GM04504 (cell line): ENCODE measurements at regions not wholly inside any gene's neighbourhood (a gene's known extent, or its start where the extent isn't known, plus 50 kb on each side); places are given as distances from the start of the nearest gene placed in this dataset.

Source experiments
- DNase-seq: peaks from one replicate; pipeline ENCODE4 v3.0.0-alpha.2; 2012; ENCODE audit warnings: low read depth

DNA sequence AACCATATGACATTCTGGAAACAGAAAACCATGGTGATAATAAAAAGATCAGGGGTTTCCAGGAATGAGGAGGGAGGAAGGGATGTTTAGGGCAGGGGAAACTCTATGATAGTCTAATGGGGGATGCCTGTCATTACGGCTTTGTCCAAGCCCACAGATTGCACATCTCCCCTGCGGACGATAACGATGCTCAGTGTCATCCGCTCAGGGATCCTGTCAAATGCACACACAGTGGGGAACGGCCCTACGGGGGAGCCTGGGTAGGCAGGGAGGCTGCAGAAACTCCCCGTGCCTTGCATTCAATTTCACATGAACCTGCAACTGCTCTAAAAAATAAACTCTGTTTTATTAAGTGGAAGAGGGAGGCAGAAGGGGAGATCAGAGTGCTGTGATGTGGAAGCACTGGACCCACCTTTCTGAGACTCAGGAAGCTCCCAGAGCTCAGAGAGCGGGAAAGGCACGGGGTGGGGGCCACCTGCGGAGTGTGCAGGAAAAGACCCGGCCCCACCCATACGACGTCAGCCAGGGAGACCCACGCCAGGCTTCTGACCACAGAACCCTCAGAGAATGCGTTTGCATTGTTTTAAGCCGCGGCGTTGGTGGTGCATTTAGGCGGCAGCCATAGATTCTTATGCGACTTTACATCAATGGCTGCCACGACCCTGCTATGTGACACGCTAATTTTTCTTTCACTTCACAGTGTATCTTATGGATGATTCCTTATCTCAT is 543.5 kb downstream of the BRD1 start:
- DNase-seq, result no peak

DNA sequence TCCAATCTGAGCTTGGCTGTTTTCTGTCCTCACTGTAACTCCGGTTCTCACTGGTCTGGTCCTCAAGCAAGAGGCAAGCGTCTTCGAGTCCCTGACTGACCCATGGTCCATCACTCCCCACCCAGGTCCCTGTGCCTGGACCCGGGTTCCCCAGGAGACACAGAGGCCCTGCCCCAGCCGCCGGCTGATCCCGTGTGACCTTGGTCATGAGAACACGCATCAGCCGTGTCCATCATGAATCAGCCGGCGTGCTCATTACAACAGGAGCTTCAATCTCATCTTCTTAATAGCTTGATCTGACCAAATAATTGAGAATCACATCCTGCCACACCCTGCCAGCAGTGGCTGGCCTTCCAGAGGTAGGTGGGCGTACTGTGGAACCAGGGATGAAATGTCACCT is 545.1 kb downstream of the BRD1 start:
- DNase-seq, result no peak

GRCh38 chr22:49281467-49282340 is 546.0 kb downstream of the BRD1 start:
- no peak for DNase-seq

DNA sequence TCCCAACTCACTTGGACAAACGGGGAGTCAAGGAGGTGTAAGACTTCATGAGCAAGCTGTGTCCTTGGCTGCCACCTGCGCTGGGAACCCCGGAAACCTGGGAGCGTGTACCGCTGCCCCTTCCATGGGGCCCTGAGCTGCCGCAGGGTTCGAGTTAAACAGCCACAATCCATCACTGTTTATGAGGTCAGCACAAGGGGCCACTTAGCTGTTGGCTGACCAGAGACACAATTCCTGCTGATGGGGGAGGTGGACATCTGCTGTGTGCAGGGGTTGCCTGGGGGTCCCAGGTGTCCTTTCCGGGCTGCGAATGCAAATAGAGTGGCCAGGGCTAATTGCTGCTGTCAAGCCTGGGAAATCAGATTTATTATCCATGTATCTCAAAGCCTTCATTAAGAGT is 549.3 kb downstream of the BRD1 start:
- DNase-seq, result no peak

GRCh38 chr22:49276567-49276966 is 551.1 kb downstream of the BRD1 start:
- no peak for DNase-seq

GRCh38 chr22:49274754-49275380 is 552.8 kb downstream of the BRD1 start:
- no peak for DNase-seq

- DNase-seq, result no peak
These were observed 555.0 kb downstream of the BRD1 start for GRCh38 chr22:49272546-49273125.

DNA sequence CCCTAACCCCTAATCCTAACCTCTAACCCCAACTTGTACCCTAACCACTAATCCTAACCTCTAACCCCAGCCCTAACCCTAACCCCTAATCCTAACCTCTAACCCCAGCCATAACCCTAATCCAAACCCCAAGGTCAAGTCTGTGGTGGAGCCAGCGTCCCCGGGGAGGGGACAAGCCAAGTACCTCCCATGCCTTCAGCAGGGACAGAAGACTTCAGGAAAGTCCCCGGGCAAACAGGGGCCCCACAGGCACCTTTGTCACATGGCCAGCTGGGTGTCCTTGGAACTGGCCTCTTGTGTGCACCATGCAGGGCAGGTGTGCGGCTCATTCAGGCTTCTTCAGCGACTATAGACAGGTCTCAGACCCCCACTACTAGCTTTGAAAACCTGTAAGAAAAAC is 555.8 kb downstream of the BRD1 start:
- DNase-seq, result no peak

DNA sequence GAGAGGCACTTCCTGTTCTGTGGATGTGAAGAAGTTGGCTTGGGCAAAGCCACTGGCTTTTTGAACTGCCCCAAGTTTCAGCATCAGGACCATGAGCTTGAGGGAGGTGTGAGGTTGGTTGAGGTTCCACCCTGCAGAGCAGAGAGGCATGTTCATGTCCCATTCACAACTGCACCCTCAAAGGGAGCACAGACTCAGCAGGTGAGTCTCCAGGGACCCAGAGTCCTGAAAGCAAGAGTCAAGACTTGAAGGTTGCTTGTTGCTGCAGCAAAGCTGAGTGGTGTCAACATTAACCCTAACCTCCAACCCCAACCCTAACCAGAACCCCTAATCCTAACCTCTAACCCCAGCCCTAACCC is 556.3 kb downstream of the BRD1 start:
- no peak for DNase-seq

DNA sequence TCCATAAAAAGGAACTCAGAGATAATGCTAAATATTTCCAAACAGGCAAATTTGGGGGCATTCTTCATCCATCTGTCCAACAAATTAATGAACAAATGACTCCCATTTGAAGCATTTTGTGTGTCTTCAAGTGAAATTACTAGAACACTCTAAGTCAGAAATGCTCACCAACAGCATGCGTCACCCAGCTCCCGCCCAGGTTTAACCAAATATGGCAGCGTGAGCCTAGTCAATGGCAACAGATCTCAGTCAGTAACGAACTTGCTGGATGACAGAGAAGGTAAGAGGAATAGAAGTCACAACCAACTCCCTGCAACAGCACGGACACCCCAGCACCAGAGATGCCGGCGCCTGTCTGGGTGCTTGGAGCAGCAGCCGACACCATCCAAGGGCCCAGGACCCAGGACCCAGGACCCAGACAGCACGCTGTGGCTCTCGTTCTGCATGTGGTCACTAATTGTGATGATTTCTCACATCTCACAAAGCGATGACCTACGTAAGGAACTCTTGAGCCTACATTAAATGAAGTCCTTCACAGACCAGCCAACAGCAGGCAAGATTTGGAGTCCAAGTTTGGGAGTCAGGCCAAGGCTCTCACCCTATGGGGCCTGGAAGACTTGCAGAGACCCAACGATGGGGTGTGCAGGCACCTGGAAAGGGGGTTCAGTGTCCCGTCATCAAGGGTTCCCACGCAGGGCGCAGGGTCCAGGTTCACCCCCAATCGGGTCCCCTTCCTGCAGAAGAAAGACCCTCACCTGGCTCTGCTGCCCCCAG is 556.9 kb downstream of the BRD1 start:
- DNase-seq, result no peak

GRCh38 chr22:49269928-49270327 is 557.7 kb downstream of the BRD1 start:
- DNase-seq, result no peak

GRCh38 chr22:49269371-49269770 is 558.3 kb downstream of the BRD1 start:
- DNase-seq, result no peak

- DNase-seq, result no peak
These were observed 558.7 kb downstream of the BRD1 start for GRCh38 chr22:49268924-49269323.

GRCh38 chr22:49267996-49268395 is 559.7 kb downstream of the BRD1 start:
- no peak for DNase-seq

- DNase-seq, result no peak
These were observed 560.8 kb downstream of the BRD1 start for GRCh38 chr22:49266561-49267519.

GRCh38 chr22:49264696-49265095 is 563.0 kb downstream of the BRD1 start:
- no peak for DNase-seq

DNA sequence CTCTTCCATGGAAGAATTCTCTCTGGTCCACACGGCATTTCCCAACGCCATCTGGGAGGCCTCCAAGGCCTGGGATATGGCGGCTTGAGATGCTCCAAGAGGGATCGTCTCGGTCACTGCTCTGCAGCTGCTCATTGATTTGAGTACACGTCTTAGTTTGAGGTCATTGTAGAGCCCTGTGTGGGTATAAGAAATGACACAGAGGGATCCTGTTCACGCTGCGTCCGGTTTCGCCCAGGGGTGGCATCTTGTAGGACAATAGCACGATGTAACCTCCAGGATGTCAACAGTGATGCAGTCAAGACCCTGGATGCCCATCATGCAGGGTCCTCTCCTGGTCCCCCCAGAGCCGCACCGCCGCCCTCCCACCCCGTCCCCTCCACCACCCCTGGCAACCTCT is 564.6 kb downstream of the BRD1 start:
- no peak for DNase-seq

GRCh38 chr22:49262167-49262566 is 565.5 kb downstream of the BRD1 start:
- DNase-seq, result no peak

DNA sequence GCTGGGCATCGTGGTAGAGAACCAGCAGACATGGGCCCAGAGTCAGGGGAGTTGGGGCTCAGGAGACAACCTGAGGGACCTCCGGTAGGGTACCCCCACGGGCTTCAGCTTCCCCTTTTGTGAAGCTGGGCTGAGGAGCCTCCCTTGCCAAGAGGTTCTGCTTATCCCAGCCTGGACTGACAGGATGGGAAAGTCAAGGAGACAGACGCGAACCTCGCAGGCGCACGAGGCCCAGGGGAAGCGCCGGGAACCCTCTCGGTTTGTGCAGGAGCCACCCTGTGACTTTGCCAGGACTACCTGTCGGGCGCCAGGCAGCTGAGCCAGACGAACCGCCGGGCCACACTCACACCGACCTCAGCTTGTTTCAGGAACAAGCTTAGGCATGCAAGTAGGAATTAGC is 566.1 kb downstream of the BRD1 start:
- no peak for DNase-seq

DNA sequence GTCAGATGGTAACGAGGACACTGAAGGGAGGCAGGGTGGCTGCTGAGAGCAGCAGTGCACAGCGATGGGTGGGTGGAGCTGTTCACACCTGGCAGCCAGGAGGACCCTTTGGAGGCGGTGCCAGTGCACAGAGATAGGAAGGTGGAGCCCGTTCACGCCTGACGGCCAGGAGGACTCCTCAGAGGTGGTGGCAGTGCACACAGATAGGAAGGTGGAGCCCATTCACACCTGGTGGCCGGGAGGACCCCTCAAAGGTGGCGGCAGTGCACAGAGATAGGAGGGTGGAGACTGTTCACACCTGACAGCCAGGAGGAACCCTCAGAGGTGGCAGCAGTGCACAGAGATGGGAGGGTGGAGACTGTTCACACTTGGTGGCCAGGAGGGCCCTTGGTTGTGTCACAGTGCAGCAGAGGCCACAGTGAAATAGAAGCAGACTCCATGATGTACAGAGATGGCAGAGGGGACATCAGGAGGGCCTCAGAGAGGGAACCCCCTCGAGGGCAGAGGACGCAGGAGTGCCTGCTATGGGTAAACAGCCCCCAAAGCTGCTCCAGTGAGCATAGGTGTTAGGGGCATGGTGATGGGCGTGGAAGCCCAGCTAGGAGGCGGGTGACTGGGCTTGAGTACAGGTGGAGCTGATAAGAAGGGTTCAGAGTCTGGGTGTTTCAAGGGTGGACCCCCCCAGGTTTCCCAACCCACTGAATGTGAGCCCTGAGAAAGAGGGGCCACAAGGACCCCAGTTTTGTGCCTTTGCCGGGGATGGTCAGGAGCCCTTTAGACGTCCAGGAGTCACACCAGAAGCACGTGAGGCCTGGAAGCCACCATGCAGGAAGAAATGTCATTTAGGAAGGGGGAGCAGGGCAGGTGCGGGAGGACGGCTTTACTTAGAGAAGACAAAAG is 566.7 kb downstream of the BRD1 start:
- DNase-seq, result no peak
